ENCODE measurements at regions not wholly inside any gene's neighbourhood (a gene's known extent, or its start where the extent isn't known, plus 50 kb on each side); places are given as distances from the start of the nearest gene placed in this dataset.

GRCh38 chr13:106905380-106906162, 337.6 kb upstream of the ARGLU1 start:
- no peaks in the 10 kb centered on the region for H3K27me3 Mint-ChIP-seq (ENCODE audit: low read depth)
- H3K36me3 Mint-ChIP-seq (ENCODE audit: low read depth), result no peaks in the 10 kb centered on the region
- ChIA-PET CTCF (interaction anchor here (1.8 kb wide), 1 partner anchor 9 kb away, joined by 4 read pairs; no protein-coding TSS in a partner anchor), POLR2A (no interaction called here)
- no peaks in the 10 kb centered on the region for H3K4me1 Mint-ChIP-seq (ENCODE audit: low read depth)
- no peak overlapping the region for H3K4me3 Mint-ChIP-seq
- DNase-seq (no peak), ATAC-seq (no peak)
- no peak overlapping the region for H3K27ac Mint-ChIP-seq
- no peaks in the 10 kb centered on the region for H3K9me3 Mint-ChIP-seq (ENCODE audit: insufficient read depth)

GRCh38 chr13:106899442-106899841, 331.5 kb upstream of the ARGLU1 start:
- CTCF ChIA-PET, result no interaction called here
- DNase-seq, result no peak
- no peaks in the 10 kb centered on the region for H3K4me1 Mint-ChIP-seq (ENCODE audit: low read depth)
- H3K36me3 Mint-ChIP-seq (ENCODE audit: low read depth), result no peaks in the 10 kb centered on the region
- H3K27me3 Mint-ChIP-seq (ENCODE audit: low read depth), result no peaks in the 10 kb centered on the region
- no peak overlapping the region for H3K27ac Mint-ChIP-seq
- POLR2A ChIA-PET, result no interaction called here
- ATAC-seq, result no peak
- no peak overlapping the region for H3K4me3 Mint-ChIP-seq
- H3K9me3 Mint-ChIP-seq (ENCODE audit: insufficient read depth), result no peaks in the 10 kb centered on the region

GRCh38 chr13:106898231-106898630, 330.3 kb upstream of the ARGLU1 start:
- ChIA-PET CTCF (no interaction called here), POLR2A (no interaction called here)
- DNase-seq, result no peak

GRCh38 chr13:106888148-106888547, 320.2 kb upstream of the ARGLU1 start:
- Mint-ChIP-seq H3K36me3 (ENCODE audit: low read depth) (no peaks in the 10 kb centered on the region), H3K9me3 (ENCODE audit: insufficient read depth) (no peaks in the 10 kb centered on the region), H3K4me1 (ENCODE audit: low read depth) (no peaks in the 10 kb centered on the region), H3K27ac (no peak overlapping the region), H3K4me3 (no peak overlapping the region), H3K27me3 (ENCODE audit: low read depth) (no peaks in the 10 kb centered on the region)
- DNase-seq (no peak), ATAC-seq (no peak)
- POLR2A ChIA-PET, result no interaction called here
- CTCF ChIA-PET, result no interaction called here

More at GRCh38 chr13:106898231-106898630, 330.3 kb upstream of the ARGLU1 start:
- Mint-ChIP-seq H3K27me3 (ENCODE audit: low read depth) (no peaks in the 10 kb centered on the region), H3K4me1 (ENCODE audit: low read depth) (no peaks in the 10 kb centered on the region), H3K36me3 (ENCODE audit: low read depth) (no peaks in the 10 kb centered on the region), H3K9me3 (ENCODE audit: insufficient read depth) (no peaks in the 10 kb centered on the region), H3K27ac (no peak overlapping the region), H3K4me3 (no peak overlapping the region)
- no peak for ATAC-seq

GRCh38 chr13:106887686-106888085, 319.7 kb upstream of the ARGLU1 start:
- no peak overlapping the region for H3K27ac Mint-ChIP-seq
- H3K4me1 Mint-ChIP-seq (ENCODE audit: low read depth), result no peaks in the 10 kb centered on the region
- ATAC-seq, result no peak
- DNase-seq, result no peak
- no peaks in the 10 kb centered on the region for H3K27me3 Mint-ChIP-seq (ENCODE audit: low read depth)
- no peaks in the 10 kb centered on the region for H3K36me3 Mint-ChIP-seq (ENCODE audit: low read depth)
- ChIA-PET POLR2A (no interaction called here), CTCF (no interaction called here)
- no peak overlapping the region for H3K4me3 Mint-ChIP-seq
- no peaks in the 10 kb centered on the region for H3K9me3 Mint-ChIP-seq (ENCODE audit: insufficient read depth)

- ChIA-PET CTCF (no interaction called here), POLR2A (no interaction called here)
- no peaks in the 10 kb centered on the region for H3K36me3 Mint-ChIP-seq (ENCODE audit: low read depth)
- H3K27me3 Mint-ChIP-seq (ENCODE audit: low read depth), result no peaks in the 10 kb centered on the region
- ATAC-seq, result no peak
- no peak overlapping the region for H3K4me3 Mint-ChIP-seq
- H3K27ac Mint-ChIP-seq, result no peak overlapping the region
- no peaks in the 10 kb centered on the region for H3K4me1 Mint-ChIP-seq (ENCODE audit: low read depth)
- H3K9me3 Mint-ChIP-seq (ENCODE audit: insufficient read depth), result no peaks in the 10 kb centered on the region
- DNase-seq, result no peak
Measured at GRCh38 chr13:106883976-106884375, 316.0 kb upstream of the ARGLU1 start.

GRCh38 chr13:106882246-106882645, 314.3 kb upstream of the ARGLU1 start:
- ATAC-seq (no peak), DNase-seq (no peak)
- ChIA-PET CTCF (no interaction called here), POLR2A (no interaction called here)
- H3K27ac Mint-ChIP-seq, result no peak overlapping the region
- no peaks in the 10 kb centered on the region for H3K9me3 Mint-ChIP-seq (ENCODE audit: insufficient read depth)
- no peaks in the 10 kb centered on the region for H3K27me3 Mint-ChIP-seq (ENCODE audit: low read depth)
- no peaks in the 10 kb centered on the region for H3K4me1 Mint-ChIP-seq (ENCODE audit: low read depth)
- no peak overlapping the region for H3K4me3 Mint-ChIP-seq
- no peaks in the 10 kb centered on the region for H3K36me3 Mint-ChIP-seq (ENCODE audit: low read depth)

- Mint-ChIP-seq H3K27me3 (ENCODE audit: low read depth) (no peaks in the 10 kb centered on the region), H3K9me3 (ENCODE audit: insufficient read depth) (peaks cover 5% of the 10 kb centered on the region), H3K4me3 (no peak overlapping the region), H3K27ac (no peak overlapping the region), H3K36me3 (ENCODE audit: low read depth) (no peaks in the 10 kb centered on the region), H3K4me1 (ENCODE audit: low read depth) (no peaks in the 10 kb centered on the region)
- ATAC-seq (no peak), DNase-seq (no peak)
- ChIA-PET CTCF (no interaction called here), POLR2A (no interaction called here)
Measured at GRCh38 chr13:106879806-106880205, 311.9 kb upstream of the ARGLU1 start.

GRCh38 chr13:106874323-106874722, 306.4 kb upstream of the ARGLU1 start:
- CTCF ChIA-PET, result no interaction called here
- Mint-ChIP-seq H3K36me3 (ENCODE audit: low read depth) (no peaks in the 10 kb centered on the region), H3K9me3 (ENCODE audit: insufficient read depth) (peaks cover 5% of the 10 kb centered on the region), H3K27ac (no peak overlapping the region), H3K4me3 (no peak overlapping the region), H3K27me3 (ENCODE audit: low read depth) (no peaks in the 10 kb centered on the region), H3K4me1 (ENCODE audit: low read depth) (no peaks in the 10 kb centered on the region)
- POLR2A ChIA-PET, result no interaction called here
- ATAC-seq (no peak), DNase-seq (no peak)

GRCh38 chr13:106873810-106874209, 305.9 kb upstream of the ARGLU1 start:
- Mint-ChIP-seq H3K27me3 (ENCODE audit: low read depth) (no peaks in the 10 kb centered on the region), H3K4me1 (ENCODE audit: low read depth) (no peaks in the 10 kb centered on the region), H3K27ac (no peak overlapping the region), H3K36me3 (ENCODE audit: low read depth) (no peaks in the 10 kb centered on the region), H3K4me3 (no peak overlapping the region), H3K9me3 (ENCODE audit: insufficient read depth) (peaks cover 5% of the 10 kb centered on the region)
- DNase-seq (no peak), ATAC-seq (no peak)
- ChIA-PET CTCF (no interaction called here), POLR2A (no interaction called here)

- ChIA-PET CTCF (no interaction called here), POLR2A (no interaction called here)
- H3K36me3 Mint-ChIP-seq (ENCODE audit: low read depth), result no peaks in the 10 kb centered on the region
- H3K27ac Mint-ChIP-seq, result no peak overlapping the region
- DNase-seq, result no peak
- no peak for ATAC-seq
- H3K27me3 Mint-ChIP-seq (ENCODE audit: low read depth), result no peaks in the 10 kb centered on the region
- no peaks in the 10 kb centered on the region for H3K9me3 Mint-ChIP-seq (ENCODE audit: insufficient read depth)
- H3K4me1 Mint-ChIP-seq (ENCODE audit: low read depth), result no peaks in the 10 kb centered on the region
- H3K4me3 Mint-ChIP-seq, result no peak overlapping the region
Measured at GRCh38 chr13:106867249-106867648, 299.3 kb upstream of the ARGLU1 start.

GRCh38 chr13:106865716-106866440, 297.9 kb upstream of the ARGLU1 start:
- Mint-ChIP-seq H3K9me3 (ENCODE audit: insufficient read depth) (no peaks in the 10 kb centered on the region), H3K27ac (no peak overlapping the region), H3K36me3 (ENCODE audit: low read depth) (no peaks in the 10 kb centered on the region), H3K4me1 (ENCODE audit: low read depth) (no peaks in the 10 kb centered on the region), H3K27me3 (ENCODE audit: low read depth) (no peaks in the 10 kb centered on the region), H3K4me3 (no peak overlapping the region)
- ATAC-seq (no peak), DNase-seq (no peak)
- POLR2A ChIA-PET, result no interaction called here
- CTCF ChIA-PET, result no interaction called here

- DNase-seq, result no peak
- POLR2A ChIA-PET, result no interaction called here
- CTCF ChIA-PET, result no interaction called here
- Mint-ChIP-seq H3K27me3 (ENCODE audit: low read depth) (no peaks in the 10 kb centered on the region), H3K9me3 (ENCODE audit: insufficient read depth) (no peaks in the 10 kb centered on the region), H3K36me3 (ENCODE audit: low read depth) (no peaks in the 10 kb centered on the region), H3K4me1 (ENCODE audit: low read depth) (no peaks in the 10 kb centered on the region), H3K4me3 (no peak overlapping the region), H3K27ac (no peak overlapping the region)
- ATAC-seq, result no peak
Measured at GRCh38 chr13:106859533-106859904, 291.6 kb upstream of the ARGLU1 start.
